ENCODE measurements at regions not wholly inside any gene's neighbourhood (a gene's known extent, or its start where the extent isn't known, plus 50 kb on each side); places are given as distances from the start of the nearest gene placed in this dataset.
"Not testable (repeated sequence)": the region's sequence is repeated elsewhere in the genome, so short reads cannot be mapped to it uniquely, and the experiment has no call there.

GRCh38 chr13:84588023-84588422 lies 705.7 kb upstream of the SLITRK1 start:
- Histone ChIP-seq H3K4me1 (no peaks in the 10 kb centered on the region), H3K27me3 (no peaks in the 10 kb centered on the region), H3K4me3 (no peak overlapping the region), H3K36me3 (no peaks in the 10 kb centered on the region), H3K9me3 (no peaks in the 10 kb centered on the region), H3K27ac (no peak overlapping the region)
- 81% methylated on average over 1 of the region's 1 CpG; no CpG with 5 or more reads in 1 of the 2 donors for WGBS, 2 donors (ENCODE audit: low coverage in 1 of 2)
- ATAC-seq, result no peak
- TF ChIP-seq EP300 (IDR thresholded peaks at IDR 0.05) (no peak), POLR2AphosphoS5 (IDR thresholded peaks at IDR 0.05) (no peak), POLR2A (IDR thresholded peaks at IDR 0.05) (no peak), CTCF (IDR thresholded peaks at IDR 0.05) (no peak)

- whole genome bisulfite sequencing, 2 donors (ENCODE audit: low coverage in 1 of 2), result 93 to 100% methylated on average over 5 to 10 of the region's 12 CpGs
- ATAC-seq, H3K4me3 ChIP-seq, H3K4me1 ChIP-seq, H3K27me3 ChIP-seq, H3K36me3 ChIP-seq, H3K9me3 ChIP-seq, H3K27ac ChIP-seq: not testable (repeated sequence)
Measured at GRCh38 chr13:84579901-84580300, 697.6 kb upstream of the SLITRK1 start.

- no peaks in the 10 kb centered on the region for H3K9me3 ChIP-seq
- no peaks in the 10 kb centered on the region for H3K36me3 ChIP-seq
- H3K27ac ChIP-seq, result no peak overlapping the region
- H3K4me1 ChIP-seq, result no peaks in the 10 kb centered on the region
- H3K27me3 ChIP-seq, result no peaks in the 10 kb centered on the region
- no peak overlapping the region for H3K4me3 ChIP-seq
- no peak for ATAC-seq
- TF ChIP-seq POLR2AphosphoS5 (IDR thresholded peaks at IDR 0.05) (no peak), POLR2A (IDR thresholded peaks at IDR 0.05) (no peak), EP300 (IDR thresholded peaks at IDR 0.05) (no peak), CTCF (IDR thresholded peaks at IDR 0.05) (no peak)
Measured at GRCh38 chr13:84574851-84575250, 692.6 kb upstream of the SLITRK1 start.

GRCh38 chr13:84571264-84571663 lies 689.0 kb upstream of the SLITRK1 start:
- no peaks in the 10 kb centered on the region for H3K9me3 ChIP-seq
- no peaks in the 10 kb centered on the region for H3K4me1 ChIP-seq
- H3K27me3 ChIP-seq, result no peaks in the 10 kb centered on the region
- no peaks in the 10 kb centered on the region for H3K36me3 ChIP-seq
- 63 to 80% methylated on average over 3 of the region's 3 CpGs for WGBS, 2 donors (ENCODE audit: low coverage in 1 of 2)
- H3K4me3 ChIP-seq, result no peak overlapping the region
- no peak overlapping the region for H3K27ac ChIP-seq
- ATAC-seq, result no peak
- no peak for TF ChIP-seq EP300 (IDR thresholded peaks at IDR 0.05)
- no peak for TF ChIP-seq CTCF (IDR thresholded peaks at IDR 0.05)
- TF ChIP-seq POLR2AphosphoS5 (IDR thresholded peaks at IDR 0.05), result no peak
- no peak for TF ChIP-seq POLR2A (IDR thresholded peaks at IDR 0.05)

- Histone ChIP-seq H3K27me3 (no peaks in the 10 kb centered on the region), H3K36me3 (no peaks in the 10 kb centered on the region), H3K9me3 (no peaks in the 10 kb centered on the region), H3K4me1 (no peaks in the 10 kb centered on the region), H3K4me3 (no peak overlapping the region), H3K27ac (no peak overlapping the region)
- 88 to 95% methylated on average over 2 of the region's 2 CpGs for WGBS, 2 donors (ENCODE audit: low coverage in 1 of 2)
- no peak for ATAC-seq
- TF ChIP-seq POLR2AphosphoS5 (IDR thresholded peaks at IDR 0.05), result no peak
- no peak for TF ChIP-seq EP300 (IDR thresholded peaks at IDR 0.05)
- no peak for TF ChIP-seq POLR2A (IDR thresholded peaks at IDR 0.05)
- TF ChIP-seq CTCF (IDR thresholded peaks at IDR 0.05), result no peak
Measured at GRCh38 chr13:84570831-84571230, 688.6 kb upstream of the SLITRK1 start.

GRCh38 chr13:84569366-84569765 lies 687.1 kb upstream of the SLITRK1 start:
- H3K4me3 ChIP-seq, result no peak overlapping the region
- H3K9me3 ChIP-seq, result no peaks in the 10 kb centered on the region
- ATAC-seq, result no peak
- no peak for TF ChIP-seq POLR2A (IDR thresholded peaks at IDR 0.05)
- no peak for TF ChIP-seq CTCF (IDR thresholded peaks at IDR 0.05)
- TF ChIP-seq EP300 (IDR thresholded peaks at IDR 0.05), result no peak
- no peak for TF ChIP-seq POLR2AphosphoS5 (IDR thresholded peaks at IDR 0.05)
- no peaks in the 10 kb centered on the region for H3K36me3 ChIP-seq
- 41 to 75% methylated on average over 1 of the region's 1 CpG for WGBS, 2 donors (ENCODE audit: low coverage in 1 of 2)
- no peaks in the 10 kb centered on the region for H3K4me1 ChIP-seq
- no peak overlapping the region for H3K27ac ChIP-seq
- H3K27me3 ChIP-seq, result no peaks in the 10 kb centered on the region
